Left renal cortex interstitium (tissue), 4 donors: ENCODE measurements at regions not wholly inside any gene's neighbourhood (a gene's known extent, or its start where the extent isn't known, plus 50 kb on each side); places are given as distances from the start of the nearest gene placed in this dataset.
"Not testable (repeated sequence)": the region's sequence is repeated elsewhere in the genome, so short reads cannot be mapped to it uniquely, and the experiment has no call there.

Experiments
- DNase-seq, 4 donors: peaks; one replicate each; pipeline ENCODE4 v3.0.0-alpha.2; 2013; ENCODE audit warnings: low read depth in 4 of 4, low spot score in 2 of 4, missing footprints in 1 of 4

DNA sequence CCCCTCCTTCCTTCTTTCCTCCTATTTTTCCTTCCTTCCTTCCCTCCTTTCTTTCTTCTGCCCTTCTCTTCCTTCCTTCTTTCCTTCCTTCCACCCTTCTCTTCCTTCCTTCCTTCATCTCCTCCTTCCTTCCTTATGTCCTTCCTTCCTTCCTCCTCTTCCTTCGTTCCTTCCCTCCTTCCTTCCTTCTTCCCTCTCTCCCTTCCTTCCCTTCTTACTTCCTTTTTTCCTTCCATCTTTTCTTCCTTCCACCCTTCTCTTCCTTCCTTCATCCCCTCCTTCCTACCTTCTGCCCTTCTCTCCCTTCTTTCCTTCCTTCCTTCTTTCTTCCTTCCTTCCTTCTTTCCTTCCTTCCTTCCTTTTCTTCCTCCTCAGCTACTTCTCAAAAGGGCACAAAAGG, 287.3 kb upstream of the ZNF507 start:
- DNase-seq, result no peak

DNA sequence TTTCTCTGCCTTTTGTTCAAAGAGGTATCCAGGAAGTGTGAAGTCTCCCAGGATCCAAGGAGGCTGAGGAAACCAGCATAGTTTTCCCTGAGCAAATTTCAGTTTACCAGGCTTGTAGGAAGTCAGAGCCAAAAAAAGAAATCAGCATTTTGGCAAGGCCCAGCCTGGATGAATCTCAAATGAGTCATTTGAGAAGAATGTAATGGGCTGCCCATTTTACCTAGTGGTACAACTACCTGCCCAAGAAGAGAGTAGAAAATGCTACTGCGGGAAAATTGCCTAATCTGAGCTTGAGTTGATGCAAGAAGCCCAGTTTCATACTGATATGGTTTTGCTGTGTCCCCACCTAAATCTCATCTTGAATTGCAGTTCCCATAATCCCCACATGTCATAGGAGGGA, 284.1 kb upstream of the ZNF507 start:
- no peak for DNase-seq

DNA sequence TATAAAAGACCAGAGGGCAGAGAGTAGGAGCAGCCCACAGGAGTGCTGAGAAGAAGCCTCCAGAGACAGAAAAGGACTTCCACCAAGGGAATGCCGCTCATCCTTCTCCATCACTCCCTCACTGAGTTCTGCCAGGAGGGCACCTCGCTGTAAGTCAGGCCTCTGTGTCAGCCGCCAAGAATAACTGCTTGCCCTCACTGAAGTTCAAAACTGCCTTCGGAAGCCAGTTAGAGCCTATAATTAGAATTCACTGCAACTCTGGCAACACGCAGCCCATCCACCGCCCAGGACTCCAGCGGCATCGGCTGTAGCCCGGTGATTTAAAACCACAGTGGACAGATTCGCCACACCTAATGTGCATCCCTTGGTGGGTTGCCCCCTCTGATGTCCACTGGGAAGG, 281.8 kb upstream of the ZNF507 start:
- DNase-seq, result no peak

DNA sequence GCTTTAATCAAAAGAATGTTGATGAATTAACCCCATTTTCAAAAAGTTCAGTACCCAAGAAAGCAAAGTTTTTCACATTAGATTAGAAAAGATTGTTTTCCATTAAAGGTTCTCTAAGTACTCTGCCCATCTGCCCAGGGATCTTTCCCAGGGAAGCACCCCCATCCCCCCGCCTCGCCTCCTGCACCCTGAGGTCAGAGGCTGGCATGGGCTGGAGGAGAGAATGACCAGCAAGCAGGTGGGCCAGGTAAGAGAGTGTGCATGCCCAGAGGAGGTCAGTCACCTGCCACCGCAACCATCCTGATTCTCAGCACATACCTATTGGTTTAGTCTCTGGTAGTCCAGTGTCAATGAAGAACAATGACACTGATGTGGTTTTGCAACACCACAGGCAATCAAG, 279.4 kb upstream of the ZNF507 start:
- DNase-seq, result no peak

DNA sequence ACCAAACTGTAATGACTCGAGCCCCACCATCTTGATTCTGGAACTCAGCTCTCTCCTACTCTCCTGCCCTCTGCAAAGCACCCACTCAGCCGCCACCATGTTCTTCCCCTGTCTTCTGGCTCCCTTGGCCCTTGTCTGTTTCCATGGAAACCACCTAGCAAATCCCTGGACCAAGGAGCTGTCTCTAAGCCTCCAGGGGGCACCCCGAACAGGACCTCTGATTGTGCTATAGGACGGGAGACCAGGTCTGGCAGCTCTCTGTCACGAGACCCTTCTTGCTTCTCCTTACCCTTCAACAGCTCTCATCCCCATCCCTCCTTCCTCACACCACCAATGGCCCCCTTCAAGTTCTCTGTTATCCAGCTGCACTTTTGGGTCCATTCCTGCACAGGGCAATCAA, 277.7 kb upstream of the ZNF507 start:
- no peak for DNase-seq

DNA sequence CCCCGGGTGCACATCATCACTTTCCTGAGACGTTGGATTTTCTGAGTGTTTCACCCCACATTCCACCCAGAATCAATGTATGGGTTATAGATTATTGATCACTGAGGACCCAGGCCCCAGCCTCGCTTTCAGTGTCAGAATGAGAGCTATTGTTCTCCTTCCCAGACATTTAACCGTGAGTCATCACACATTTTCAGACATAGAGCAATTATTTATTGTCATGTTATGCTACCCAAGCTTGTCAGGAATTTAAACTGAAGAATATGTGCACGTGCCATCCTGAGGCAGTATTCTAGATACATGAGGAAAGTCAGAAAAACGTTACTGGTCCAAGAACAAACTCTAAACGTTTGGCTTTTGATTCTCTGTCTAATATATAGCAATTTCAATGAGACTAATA, 276.6 kb upstream of the ZNF507 start:
- no peak for DNase-seq

DNA sequence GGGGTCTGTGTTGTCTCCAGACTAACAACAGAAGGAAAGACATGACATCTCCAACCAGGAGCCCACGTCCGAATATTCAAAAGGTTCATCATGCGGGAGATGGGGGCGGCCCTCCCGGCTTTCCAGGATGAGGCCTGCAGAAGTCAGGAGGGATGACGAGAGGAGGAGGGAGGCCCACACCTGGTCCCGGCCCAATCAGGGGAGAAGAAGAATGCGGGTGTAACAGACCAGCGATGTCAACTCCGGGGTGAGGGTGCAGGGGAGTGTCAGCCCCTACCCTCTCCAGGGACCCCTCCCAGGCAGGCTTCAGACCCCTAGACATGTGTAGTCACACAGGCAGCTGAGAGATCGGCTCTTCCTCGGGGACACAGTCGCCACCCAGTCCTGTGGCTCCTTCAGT, 275.3 kb upstream of the ZNF507 start:
- no peak for DNase-seq

DNA sequence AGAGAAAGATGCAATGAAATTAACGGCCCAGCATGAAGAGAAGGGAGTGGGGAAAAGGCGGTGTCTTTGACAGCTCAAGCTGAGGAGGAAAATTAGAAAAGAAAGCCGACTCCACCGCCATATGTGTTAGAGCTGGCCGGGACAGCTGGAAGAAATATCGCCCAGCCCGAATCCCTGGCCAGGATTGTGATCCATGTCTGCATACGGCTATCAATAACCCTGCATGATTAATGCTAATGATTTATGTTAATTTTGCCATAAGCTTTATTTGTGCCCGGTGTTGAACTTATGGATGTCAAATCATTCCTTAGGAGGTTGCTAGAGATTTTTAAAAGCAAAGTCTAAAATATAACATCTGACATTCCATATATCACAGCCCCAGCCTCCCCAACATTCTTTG, 263.4 kb upstream of the ZNF507 start:
- peak in 1 of 4 donors; percentile 42 for DNase-seq

DNA sequence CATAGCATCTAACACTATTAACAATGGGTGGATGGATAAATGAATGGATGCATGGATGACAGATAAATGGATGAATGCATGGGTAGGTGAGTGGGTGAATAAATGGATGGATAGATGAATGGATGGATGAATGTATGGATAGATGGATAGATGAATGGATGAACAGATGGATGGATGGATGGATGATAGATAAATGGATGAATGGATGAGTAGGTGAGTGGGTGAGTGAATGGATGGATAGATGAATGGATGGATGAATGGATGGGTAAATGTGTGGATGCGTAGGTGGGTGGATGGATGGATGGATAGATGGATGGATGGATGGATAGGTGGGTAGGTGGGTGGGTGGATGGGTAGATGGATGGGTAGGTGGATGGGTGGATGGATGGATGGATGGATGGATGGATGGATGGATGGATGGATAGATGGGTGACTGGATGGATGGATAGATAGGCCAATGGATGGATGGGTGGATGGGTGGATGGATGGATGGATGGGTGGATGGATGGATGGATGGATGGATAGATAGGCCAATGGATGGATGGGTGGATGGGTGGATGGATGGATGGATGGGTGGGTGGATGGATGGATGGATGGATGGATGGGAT, 260.6 kb upstream of the ZNF507 start:
- not testable (repeated sequence) for DNase-seq

DNA sequence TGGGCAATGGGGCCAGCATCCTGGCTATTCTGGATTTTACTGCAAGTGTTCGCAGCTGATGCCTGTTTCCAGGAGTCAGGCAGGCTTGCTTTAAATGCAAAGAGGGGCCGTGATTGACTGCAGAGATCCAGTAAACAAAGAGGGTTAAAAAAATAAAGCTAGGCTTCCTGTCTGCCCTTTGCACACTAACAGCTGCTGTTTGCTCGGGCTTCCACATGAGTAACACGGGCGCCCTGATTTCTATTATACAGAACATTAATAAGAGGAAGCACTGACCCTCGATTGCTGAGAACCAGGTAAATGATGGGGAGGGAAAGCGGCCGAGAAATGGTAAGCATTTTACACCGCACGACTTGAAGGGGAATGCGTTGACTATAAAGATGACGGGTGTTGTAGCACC, 254.2 kb upstream of the ZNF507 start:
- DNase-seq, result no peak

DNA sequence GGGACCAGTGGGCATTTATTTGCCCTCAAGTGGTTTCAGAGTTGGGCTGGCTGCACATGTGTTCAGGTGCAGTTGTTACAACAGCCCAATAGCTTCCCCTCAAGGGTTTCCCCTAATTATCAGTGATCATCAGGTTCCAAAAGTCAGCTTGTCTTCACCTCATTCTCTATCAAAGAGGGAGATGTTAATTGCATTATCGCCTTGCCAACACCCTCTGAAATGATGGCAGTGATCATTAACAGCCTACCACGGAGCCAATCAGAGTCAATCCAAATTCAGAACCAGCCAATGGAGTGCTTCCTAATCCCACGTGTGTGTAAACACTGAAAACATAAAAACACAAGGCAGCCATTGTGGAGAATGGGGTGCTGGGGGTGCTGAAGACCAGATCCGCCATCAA, 248.4 kb upstream of the ZNF507 start:
- DNase-seq, result no peak

DNA sequence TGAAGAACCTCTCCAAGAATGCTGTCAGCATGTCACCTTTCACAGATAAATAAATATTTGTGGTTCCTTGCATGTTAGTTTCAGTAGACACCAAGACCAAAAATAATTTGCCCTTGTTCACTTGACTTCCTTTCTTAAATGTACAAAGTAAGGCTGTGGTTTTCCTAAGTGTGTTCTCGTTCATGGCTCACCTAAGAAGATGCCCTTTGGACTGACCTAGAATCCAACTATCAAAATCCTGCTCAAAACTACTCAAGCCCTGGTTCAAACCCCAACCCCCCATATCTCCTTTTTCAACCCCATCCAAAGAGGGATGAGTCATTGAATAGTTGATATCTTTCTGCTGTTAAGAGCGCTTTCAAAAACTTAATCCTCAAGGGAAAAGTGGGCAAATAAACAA, 247.8 kb upstream of the ZNF507 start:
- DNase-seq, result no peak

DNA sequence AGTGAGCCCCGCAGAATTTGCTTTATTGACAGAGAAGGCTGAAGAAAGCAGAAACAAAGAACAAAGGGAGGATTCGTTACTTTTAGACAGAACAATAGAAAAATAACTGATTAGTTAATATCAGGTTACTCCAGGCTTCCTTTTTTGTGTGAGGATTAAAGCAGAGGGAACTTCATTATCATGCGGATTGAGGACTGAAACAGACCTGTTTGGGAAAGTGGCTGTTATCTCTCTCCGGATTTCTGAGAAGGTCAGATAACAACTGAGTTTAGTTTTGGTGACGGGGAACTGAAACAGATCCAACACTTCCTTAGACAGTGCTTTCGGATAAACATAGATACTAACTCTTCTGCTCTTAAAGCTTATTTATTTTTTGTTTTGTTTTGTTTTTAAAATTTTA, 246.4 kb upstream of the ZNF507 start:
- no peak for DNase-seq

DNA sequence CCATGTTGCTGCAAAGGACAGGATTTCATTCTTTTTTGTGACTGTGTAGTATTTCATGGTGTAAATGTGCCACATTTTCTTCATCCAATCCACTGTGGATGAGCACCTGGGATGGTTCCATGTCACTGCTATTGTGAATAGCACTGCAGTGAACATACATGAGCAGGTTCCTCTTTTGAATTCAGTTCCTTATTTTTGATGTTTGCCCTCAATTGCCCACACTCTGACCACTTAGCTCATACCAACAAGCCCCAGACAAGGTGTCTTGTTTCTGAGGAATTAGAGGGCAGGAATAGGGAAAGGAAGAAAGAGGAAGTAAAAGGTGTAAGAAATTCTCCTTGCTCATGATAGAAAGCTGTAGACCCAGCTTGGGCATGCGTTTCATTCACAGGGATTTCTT, 244.2 kb upstream of the ZNF507 start:
- DNase-seq, result no peak

DNA sequence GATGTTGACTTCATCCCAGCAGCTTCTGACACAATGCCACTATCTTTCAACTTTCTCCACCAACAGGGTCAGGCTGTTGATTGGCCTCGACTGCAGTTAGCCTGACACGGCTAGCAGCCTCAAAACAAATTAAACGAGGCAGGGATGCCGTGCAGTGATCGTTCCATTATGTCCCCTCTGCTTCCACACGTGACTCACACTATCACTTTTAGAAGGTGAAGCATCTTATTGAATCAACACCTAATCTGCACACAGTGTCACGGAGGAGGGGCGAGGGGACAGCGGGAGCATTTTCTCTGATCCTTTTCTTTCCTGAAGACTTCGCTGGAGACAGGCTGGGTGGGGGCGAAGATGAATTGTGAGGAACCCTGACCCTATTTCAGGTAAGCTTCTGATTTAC, 241.9 kb upstream of the ZNF507 start:
- no peak for DNase-seq

DNA sequence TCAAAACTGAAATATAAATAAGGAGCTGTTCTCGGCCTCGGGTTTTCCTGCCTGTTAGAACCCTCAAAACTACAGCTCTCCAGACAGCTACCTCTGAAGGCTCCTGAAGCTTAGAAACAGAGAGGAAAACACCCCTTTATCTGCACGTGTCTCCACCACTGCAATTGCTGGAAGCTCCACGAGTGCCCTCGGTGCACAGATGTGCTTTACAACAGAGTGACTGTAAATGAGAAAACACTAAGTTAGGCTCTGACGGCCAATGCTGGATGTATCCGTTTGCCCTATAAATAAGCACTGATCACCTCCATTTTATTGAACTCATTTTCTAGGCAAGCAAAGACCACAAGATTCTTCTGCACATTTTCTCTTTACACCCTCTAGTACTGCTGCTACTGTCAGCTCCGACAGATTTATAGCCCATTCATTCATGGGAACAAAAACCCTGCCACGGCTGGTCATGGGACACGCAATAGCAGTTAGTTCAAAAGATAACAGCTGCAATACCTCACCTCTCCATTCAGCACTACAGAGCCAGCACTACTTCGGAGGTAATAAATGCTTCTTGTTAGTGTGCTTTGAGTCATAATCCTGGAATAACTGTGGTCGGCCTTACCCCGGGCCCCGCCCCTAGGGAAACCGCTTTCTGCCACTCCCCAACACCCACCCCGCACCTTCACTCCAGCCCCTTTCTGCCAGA, 241.1 kb upstream of the ZNF507 start:
- peak in 3 of 4 donors; percentile 58 to 74 (median 68) for DNase-seq

DNA sequence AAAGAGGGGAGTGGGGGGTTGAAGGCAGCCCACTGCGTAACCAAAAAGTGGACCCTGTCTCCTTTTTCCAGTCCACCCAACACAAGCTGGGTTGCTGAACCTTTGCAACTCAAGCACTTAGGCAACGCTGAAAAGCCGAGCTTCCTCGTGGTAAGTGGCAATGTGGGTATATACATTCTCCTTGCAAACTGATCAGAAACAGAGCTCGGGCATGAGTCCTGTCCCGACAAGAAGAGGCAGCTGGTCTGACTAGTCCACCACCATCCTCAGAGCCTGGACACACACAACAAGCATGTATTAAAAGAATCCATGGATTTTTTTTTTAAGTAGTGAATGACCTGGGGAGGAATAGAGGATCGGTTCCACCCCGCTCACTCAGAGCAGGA, 240.6 kb upstream of the ZNF507 start:
- DNase-seq, result no peak

DNA sequence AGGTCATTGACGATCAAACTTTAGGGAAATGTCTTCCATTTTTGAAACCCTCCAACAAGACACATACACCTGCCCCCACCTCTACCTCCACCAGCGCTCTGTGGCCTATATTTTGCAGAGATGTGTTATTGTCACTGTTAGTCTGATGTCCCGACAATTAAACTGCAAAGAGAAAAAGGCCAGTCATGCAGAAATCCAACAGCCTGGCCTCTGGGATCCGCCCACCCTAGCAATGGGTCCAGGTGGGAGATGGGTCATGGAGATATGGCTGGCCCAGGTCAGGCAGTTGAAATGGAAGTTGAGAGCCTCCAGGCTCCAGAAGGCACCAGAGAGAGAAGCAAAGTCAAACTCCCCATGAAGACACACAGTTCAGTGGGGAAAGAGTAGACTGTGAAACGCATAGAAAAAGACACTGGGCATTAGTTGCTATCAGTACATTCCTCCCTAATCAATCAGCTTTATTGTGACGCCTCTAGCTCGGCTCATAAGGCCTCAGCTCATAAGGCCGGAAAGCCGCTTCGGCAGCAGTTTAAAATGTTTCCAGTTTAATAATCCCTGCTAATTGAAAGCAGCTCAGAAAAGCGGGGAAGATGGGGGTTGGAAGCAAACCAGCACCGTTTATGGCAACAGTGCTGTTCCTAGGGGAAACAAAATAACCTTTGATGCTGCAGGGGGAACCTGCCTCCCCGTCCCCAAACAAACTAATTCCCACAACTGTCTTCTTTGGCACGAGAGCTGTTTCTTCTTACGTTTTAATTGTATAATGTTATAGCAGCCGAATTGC, 239.7 kb upstream of the ZNF507 start:
- no peak for DNase-seq

DNA sequence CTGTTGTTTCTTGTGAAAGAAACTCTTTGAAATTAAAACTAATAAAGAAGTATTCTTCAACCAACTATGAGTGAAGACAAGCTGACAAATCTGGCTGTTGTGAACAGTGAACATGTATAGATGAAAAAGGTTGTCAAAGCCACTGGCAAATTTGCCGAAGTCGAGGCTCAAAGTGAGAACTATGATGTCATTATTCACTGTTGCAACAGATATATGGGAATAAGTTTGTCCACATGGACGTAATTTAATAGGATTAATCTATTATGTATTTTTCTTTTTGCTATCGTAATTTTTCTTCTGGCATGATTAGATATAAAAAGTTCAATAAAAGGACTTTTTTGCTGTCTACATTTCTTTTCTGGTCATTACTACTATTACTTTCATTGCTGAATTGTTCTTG, 223.2 kb upstream of the ZNF507 start:
- DNase-seq, result no peak

DNA sequence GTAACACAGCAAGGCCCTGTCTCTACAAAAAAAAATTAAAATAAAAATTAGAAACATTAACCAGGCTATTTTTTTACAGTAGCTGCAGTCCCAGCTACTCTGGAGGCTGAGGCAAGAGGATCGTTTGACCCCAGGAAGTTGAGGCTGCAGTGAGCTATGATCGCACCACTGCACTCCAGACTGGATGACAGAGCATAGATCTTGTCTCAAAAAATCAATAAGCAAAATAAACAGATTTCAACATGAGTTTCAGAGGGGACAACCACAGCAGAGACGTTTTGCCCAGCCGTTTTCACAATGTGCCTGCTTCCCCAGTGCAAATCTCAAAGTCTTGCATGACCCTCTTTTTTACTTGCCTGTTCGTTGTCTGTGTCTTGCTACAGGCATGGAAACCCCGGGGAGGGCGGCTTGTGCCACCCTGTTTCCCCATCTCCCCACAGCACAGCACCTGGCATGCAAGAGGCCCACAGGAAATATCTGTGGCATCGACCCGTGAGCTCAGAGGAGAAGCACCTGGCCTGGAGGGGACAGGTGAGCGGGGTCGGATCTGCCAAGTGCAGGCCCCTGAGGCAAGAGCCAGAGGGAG, 222.0 kb upstream of the ZNF507 start:
- DNase-seq, result no peak

DNA sequence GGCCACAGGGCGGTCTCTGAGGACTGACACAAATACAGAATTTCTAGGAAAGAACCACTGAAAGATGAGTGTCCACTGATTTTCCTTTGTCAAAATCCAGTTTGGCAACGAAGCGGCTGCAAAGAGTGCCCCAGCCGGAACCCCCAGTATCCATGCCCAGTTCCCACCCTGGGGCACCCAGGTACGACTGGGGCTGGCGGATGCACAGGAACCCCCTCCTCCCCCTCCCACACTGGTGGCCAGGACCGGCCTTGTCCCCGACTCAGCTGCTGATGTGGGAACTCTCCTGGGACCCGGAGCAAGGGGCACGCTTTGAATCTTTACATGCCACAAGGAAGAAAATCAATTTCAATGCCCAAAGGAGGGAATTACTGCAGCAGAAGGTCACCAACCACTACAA, 220.8 kb upstream of the ZNF507 start:
- no peak for DNase-seq

DNA sequence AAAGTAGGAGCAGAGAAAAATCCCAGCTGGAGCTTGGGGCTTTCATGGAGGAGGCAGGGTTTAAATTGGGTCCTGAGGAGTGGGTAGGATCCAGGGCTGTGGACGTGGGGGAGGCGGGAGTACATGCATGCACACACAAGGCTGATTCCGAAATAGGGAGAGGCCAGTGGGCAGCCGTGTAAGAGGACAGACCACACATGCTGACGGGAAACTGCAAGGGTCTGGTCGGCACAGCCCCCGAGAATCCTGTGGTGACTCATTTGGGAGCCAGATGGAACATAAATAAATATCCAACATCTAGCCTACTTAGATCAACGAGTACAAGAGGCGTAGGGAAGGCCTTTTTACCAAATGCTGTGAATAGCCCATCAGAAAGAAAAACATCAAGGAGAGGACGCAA, 216.3 kb upstream of the ZNF507 start:
- peak in 1 of 4 donors; percentile 62 for DNase-seq
